GM12872 (cell line): ENCODE measurements at regions not wholly inside any gene's neighbourhood (a gene's known extent, or its start where the extent isn't known, plus 50 kb on each side); places are given as distances from the start of the nearest gene placed in this dataset.

Experiments
- TF ChIP-seq, protein P1 (sequence below): IDR thresholded peaks from 3 replicates; pipeline ENCODE4 v1.5.1; 2011; ENCODE audit warnings: low read depth, mild to moderate bottlenecking, low read length, moderate library complexity; ENCODE audit not compliant: insufficient read depth

DNA sequence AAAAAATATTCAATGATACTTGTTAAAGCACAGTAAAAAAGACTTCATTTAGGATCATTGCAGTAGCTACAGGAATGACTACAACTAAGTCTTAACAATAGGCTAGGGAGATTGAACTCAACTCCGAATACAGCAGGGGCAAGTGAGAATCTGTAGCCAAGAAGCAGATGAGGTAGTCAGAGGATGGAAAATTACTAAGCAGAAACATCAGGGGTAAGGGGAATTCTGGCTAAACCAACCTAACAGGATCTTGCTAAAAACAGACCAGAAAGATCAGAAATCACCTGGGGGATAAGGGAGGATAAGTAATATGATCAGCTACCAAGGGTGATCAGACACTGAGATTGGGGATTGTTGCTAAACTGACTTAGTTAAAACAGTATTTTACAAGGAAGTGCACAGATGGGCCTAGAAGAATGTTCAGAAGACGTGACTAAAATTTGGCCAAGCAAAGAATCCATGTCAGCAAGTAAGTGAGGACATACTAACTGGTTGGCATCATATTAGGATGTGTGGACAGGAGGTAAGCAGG, 217.5 kb downstream of the TENT5A start:
- TF ChIP-seq, protein P1, sequence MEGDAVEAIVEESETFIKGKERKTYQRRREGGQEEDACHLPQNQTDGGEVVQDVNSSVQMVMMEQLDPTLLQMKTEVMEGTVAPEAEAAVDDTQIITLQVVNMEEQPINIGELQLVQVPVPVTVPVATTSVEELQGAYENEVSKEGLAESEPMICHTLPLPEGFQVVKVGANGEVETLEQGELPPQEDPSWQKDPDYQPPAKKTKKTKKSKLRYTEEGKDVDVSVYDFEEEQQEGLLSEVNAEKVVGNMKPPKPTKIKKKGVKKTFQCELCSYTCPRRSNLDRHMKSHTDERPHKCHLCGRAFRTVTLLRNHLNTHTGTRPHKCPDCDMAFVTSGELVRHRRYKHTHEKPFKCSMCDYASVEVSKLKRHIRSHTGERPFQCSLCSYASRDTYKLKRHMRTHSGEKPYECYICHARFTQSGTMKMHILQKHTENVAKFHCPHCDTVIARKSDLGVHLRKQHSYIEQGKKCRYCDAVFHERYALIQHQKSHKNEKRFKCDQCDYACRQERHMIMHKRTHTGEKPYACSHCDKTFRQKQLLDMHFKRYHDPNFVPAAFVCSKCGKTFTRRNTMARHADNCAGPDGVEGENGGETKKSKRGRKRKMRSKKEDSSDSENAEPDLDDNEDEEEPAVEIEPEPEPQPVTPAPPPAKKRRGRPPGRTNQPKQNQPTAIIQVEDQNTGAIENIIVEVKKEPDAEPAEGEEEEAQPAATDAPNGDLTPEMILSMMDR, result no peak

DNA sequence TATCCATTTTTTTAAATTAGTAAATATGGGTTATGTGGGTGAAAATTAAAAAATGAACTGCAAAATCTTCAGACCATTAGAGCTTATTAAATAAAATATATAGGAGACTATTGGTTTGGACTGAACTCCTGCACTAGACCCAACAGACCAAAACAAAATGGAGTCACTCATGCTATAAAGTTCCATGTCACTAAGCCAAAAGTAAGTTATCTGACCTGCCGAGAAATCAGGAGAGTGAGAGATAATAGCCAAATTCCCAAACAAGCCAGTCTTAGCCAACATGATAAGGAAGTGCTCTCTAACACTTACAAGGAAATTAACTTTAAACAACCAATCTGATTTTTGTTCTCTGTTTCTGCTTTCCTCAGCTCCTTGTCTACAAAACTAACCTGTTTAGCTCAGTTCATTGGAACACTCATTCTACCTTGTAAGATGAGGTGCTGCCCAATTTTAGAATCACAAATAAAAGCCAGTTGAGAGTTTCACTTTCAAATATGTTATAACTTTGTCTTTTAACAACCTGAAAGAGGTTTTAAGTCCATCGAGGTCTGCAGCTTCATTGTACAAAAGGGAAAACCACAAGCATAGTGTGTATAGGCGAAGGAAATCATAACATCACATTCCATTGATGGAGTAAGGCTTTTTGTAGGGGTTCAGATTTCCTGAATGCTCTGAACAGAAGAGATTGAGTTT, 220.5 kb downstream of the TENT5A start:
- TF ChIP-seq, protein P1, result no peak

DNA sequence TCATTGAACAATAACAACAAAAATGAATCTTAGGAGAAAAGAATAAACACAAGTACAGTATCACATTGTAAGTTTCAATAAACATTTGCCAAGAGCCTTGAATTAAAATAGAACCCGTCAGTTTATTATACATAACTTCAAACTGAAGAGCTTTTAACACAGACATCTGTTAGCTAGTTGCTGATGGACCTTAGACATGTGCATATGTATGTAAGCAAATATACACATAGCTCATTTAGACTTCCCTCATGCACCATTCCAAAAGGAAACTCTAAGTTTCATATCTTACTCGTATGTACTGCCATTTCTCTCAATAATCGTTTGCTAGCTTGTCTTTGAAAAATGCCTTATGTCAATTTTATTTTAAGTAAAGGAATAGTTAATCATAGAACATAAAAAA, 235.0 kb downstream of the TENT5A start:
- TF ChIP-seq, protein P1, result no peak

DNA sequence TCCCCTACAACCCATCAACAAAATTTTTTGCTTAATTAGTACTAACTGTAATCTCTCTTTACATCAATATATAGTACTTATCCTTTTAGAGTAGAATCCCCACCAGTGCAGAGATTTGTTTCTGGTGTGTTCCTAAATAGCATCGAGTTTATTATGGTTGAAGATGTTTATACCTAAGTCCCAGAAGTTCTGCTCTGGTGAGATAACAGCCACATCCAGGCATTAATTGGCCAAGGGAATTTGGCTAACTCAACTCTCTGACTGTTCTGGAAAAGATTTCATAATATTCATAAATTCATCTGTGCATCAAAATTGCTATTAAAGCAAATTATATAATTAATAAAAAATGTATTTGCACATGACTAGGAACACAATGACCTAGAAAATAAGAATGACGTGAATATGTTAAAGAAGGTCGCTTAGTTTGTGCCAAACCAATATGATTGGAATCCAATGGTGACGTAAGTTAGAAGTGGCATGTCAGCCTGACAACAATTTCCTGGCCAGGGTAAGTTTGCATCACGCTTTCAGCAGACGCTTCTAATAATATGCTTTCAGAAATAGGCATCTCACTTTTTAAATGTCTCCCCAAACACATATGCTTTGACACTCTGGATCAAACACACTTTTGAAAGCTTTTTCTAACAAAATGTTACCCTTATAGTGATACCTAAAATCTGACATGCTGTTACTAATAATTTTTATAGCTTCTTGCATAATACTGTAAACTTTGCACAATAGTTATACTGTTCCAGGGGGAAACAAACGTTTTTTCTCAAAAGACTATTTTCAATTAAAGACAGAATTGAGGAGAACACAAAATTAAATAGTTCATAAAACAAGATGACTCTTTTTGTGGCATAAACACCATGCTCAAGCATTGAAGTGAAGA, 236.7 kb downstream of the TENT5A start:
- TF ChIP-seq, protein P1, result no peak

DNA sequence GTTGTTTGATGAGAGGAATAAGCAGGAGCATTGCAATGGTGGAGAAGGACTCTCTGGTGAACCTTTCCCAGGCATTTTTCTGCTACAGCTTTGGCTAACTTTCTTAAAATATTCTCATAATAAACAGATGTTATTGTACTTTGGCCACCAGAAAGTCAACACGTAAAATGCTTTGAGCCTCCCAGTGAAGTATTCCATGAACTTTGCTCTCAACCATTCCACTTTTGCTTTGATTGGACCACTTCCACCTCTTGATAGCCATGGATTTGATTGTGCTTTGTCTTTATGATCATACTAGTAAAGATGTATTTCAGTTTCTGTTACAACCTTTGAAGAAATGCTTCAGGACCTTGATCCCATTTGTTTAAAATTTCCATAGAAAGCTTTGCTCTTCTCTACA, 241.1 kb downstream of the TENT5A start:
- TF ChIP-seq, protein P1, result no peak

DNA sequence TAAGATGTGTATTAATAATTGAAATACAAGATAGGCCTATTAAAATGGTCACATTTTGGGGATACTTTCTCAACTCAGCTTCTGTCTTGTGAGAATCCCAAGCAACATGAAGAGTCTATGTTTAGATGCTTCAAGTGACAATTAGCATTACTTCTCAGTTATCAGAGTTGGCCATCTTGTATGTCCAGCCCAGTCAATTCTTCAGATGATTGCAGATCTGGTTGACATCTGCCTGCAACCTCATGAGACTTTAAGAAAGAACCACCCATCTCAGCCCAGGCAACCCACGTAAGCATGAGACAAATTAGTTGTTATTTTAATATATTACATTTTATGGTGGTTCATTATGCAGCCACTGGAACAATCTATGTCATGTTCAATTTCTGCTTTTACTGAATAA, 256.5 kb downstream of the TENT5A start:
- TF ChIP-seq, protein P1, result no peak

DNA sequence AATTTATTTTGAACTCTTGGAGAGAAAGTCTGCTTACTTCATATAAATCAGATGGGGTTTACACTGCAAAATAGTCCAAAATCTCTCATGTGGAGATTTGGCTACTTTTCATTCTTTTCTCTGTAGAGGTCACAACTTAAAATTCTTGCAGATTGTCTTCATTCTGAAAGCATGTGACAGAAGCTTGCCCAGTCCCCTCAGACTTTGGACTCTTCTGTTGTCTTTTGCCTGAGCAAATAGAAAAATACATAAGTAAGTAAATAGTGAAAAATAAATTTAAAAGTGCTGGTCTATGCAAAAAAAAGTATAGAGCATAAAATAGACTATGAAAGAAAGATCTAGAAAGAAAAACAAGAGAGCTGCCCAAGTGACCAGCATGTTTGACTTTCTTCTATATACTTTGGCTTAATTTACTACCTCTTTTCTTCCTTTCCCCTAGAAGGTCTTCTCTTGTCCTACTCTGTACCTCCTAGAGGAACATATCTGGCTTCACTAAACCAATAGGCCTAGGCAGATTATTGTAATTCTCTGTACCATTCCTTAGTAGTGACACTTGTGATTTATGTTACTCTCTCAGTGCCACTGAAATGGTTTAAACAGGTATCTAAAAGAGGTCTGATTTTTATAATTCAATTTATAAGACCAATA, 260.9 kb downstream of the TENT5A start:
- TF ChIP-seq, protein P1, result no peak
